Activated T-cell treated with anti-CD3 and anti-CD28 coated beads, Interleukin-2, amount 50 U/mL, for 4 hours (primary cell): ENCODE measurements at regions not wholly inside any gene's neighbourhood (a gene's known extent, or its start where the extent isn't known, plus 50 kb on each side); places are given as distances from the start of the nearest gene placed in this dataset.
"Not testable (repeated sequence)": the region's sequence is repeated elsewhere in the genome, so short reads cannot be mapped to it uniquely, and the experiment has no call there.

Source experiments
- ATAC-seq, 2 donors: fragments of 200-7000 bp; cut with Tn5 transposase; one replicate each; pipeline ENCODE4 v1.10.0; 2021
- DNase-seq: peaks from one replicate; pipeline ENCODE4 v3.0.0-alpha.2; 2020
- H3K27me3 Mint-ChIP-seq: one replicate; pipeline ENCODE4 v1.8.0; 2021; ENCODE audit warnings: low read depth, mixed read lengths
- H3K36me3 Mint-ChIP-seq: one replicate; pipeline ENCODE4 v1.8.0; 2022; ENCODE audit warnings: mixed read lengths; ENCODE audit not compliant: insufficient read depth
- H3K4me1 Mint-ChIP-seq: one replicate; pipeline ENCODE4 v1.8.0; 2021; ENCODE audit warnings: low read depth, mixed read lengths
- H3K4me3 Mint-ChIP-seq: one replicate; pipeline ENCODE4 v1.8.0; 2021; ENCODE audit warnings: mild to moderate bottlenecking, moderate library complexity, mixed read lengths
- H3K9me3 Mint-ChIP-seq: one replicate; pipeline ENCODE4 v1.8.0; 2021; ENCODE audit warnings: mixed read lengths

DNA sequence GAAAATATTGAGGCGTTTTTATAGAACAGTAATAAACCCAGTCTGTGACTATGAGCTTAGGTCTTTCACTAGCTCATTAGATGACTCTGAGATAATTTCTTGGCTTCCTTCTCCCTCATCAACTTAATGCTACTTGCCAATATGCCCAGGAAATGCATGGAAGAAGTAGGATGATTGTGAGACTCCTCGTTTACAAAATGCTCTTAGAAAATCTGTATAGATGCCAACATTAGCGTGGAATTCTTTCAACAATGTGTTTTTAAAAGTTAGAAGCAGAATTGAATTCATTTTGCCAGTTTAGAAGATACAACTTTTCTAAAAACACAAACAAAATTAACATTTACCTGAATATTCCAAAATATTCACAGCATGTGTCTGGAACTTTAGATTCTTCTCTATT, 424.6 kb downstream of the BTG1 start:
- DNase-seq (no peak), ATAC-seq (no peak)
- Mint-ChIP-seq H3K4me3 (no peak overlapping the region), H3K4me1 (peaks cover 7% of the 10 kb centered on the region), H3K9me3 (peaks cover 3% of the 10 kb centered on the region), H3K27me3 (no peaks in the 10 kb centered on the region), H3K36me3 (no peaks in the 10 kb centered on the region)

DNA sequence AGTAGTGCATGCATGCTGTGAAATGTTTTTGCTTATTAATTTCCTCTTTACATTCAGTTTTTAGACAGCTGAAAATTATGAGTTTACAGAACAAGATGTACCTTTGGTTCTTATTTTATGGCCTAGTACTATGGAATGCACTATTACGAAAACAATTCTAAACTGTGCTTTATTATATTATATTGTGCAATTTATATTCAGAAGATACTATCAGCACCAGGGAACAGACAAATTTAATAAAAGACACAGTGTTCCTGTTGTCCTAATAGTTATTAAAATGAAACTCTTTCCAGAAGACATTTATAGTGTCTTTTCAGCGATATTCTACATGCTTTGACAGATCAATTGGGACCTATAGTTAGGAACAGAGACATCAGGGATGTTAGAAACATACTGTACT, 427.3 kb downstream of the BTG1 start:
- Mint-ChIP-seq H3K4me1 (peaks cover 7% of the 10 kb centered on the region), H3K36me3 (no peaks in the 10 kb centered on the region)

DNA sequence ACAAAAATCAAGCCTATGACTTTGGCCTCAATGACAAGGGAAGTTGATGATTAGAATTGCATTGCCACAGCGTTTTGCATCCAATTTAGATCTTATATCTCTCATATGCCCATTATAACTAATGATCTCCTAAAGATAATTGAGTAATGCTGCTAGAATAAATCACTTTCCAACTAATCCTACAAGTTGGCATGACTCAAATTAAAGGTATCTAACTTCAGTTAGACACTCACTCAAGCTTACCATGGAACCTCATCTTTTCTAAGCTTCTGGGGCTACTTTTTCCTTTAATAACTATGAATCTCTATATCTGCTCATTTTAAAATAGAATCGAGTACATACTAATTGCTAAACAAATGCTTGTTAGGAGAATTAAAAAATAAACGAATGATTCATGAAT, 427.8 kb downstream of the BTG1 start:
- Mint-ChIP-seq H3K27me3 (no peaks in the 10 kb centered on the region), H3K9me3 (peaks cover 3% of the 10 kb centered on the region), H3K36me3 (no peaks in the 10 kb centered on the region), H3K4me1 (peaks cover 7% of the 10 kb centered on the region), H3K4me3 (no peak overlapping the region)
- DNase-seq = no peak
- ATAC-seq = no peak

More for the DNA sequence above, 427.3 kb downstream of the BTG1 start:
- ATAC-seq (no peak), DNase-seq (no peak)
- H3K4me3 Mint-ChIP-seq = no peak overlapping the region
- peaks cover 3% of the 10 kb centered on the region for H3K9me3 Mint-ChIP-seq
- H3K27me3 Mint-ChIP-seq = no peaks in the 10 kb centered on the region

DNA sequence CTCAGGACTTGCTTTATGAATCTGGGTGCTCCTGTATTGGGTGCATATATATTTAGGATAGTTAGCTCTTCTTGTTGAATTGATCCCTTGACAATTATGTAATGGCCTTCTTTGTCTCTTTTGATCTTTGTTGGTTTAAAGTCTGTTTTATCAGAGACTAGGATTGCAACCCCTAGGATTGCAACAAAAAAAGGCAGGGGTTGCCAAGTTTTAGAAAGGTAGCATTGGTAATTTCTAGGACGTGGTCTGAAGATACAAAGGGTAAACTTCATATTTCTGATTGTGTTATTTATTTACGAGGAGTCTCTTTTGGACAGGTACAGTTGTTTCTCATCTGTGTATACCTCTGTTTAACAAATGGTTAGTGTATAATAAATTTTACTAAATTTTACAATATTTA, 433.7 kb downstream of the BTG1 start:
- H3K4me1 Mint-ChIP-seq, H3K4me3 Mint-ChIP-seq: not testable (repeated sequence)

DNA sequence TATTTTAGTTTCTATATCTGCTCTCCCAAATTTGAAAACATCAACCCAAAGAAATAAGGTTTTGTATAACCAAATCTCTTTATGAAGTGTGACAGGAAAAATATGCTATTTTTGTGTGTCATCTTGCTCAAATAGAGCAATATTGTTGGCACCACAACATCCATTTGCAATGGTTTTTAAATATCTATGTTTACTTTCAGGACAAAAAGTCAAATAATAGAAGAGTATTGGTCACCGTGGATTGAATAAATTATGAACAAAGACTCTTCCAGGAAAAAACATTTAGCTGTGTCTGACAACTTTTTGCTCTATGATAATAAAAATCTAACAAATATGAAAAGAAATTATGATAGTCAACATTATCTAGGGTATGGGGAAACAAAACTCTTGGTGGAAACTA, 439.2 kb downstream of the BTG1 start:
- Mint-ChIP-seq H3K27me3 (no peaks in the 10 kb centered on the region), H3K9me3 (no peaks in the 10 kb centered on the region), H3K4me3 (no peak overlapping the region), H3K36me3 (no peaks in the 10 kb centered on the region), H3K4me1 (no peaks in the 10 kb centered on the region)
- ATAC-seq (no peak), DNase-seq (no peak)

More for the DNA sequence above, 433.7 kb downstream of the BTG1 start:
- H3K9me3 Mint-ChIP-seq, ATAC-seq, H3K36me3 Mint-ChIP-seq, H3K27me3 Mint-ChIP-seq, DNase-seq: not testable (repeated sequence)

DNA sequence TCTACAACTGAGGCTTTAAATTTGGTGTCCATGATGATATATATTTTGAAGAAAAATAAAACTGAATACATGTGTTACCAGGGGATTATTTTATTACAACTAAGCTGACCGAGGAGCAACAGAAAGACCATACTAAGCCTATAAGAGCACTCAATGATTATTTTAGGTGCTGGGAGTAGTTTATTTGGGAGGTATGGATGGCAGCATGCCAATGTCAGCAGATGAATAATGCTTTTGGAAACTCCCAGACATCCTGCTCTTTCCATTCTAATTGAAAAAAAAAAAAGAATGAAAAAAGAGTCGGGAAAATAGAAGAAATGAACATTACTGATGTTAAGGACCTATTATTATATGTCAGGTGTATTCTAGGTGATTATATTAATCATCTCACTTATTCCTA, 441.2 kb downstream of the BTG1 start:
- ATAC-seq (no peak), DNase-seq (no peak)
- Mint-ChIP-seq H3K4me3 (no peak overlapping the region), H3K36me3 (no peaks in the 10 kb centered on the region), H3K4me1 (no peaks in the 10 kb centered on the region), H3K27me3 (no peaks in the 10 kb centered on the region), H3K9me3 (no peaks in the 10 kb centered on the region)

DNA sequence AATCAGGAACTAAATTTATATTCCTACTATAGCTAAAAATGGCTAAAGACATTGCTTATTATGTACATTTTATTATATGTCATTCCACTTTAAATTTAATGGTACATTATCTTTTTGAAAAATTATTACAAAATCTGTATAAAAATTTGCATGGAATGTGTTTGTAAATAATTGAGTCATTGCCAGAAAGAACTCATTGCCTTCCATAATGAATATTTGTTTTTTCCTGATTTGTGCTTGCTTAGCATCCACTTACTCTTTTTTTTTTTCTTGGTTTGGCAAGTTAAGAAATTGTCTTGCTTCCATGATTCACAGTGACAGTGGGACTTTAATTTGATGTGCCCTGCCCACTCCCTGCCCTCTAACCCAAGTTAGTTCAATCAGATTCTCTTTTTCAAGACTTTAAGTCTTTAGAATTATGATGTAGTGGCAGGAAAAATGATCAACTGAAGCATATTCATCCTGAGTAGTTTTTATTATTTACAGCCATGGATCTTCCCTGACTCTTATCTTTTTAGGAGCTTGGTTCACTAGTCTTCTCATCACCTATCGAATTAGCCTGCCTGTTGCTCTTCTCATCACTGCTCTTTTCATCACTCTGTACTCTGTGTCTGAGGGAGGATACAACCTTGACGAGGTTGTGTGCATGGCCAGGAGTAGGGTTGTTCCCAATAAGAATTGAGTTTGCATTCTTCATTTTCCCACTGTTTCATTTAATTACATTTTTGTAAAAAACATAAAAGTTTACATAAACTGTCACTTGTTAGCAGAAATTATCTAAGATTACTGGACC, 442.0 kb downstream of the BTG1 start:
- DNase-seq = no peak
- H3K4me1 Mint-ChIP-seq = no peaks in the 10 kb centered on the region
- H3K9me3 Mint-ChIP-seq = peaks cover 6% of the 10 kb centered on the region
- no peak overlapping the region for H3K4me3 Mint-ChIP-seq
- H3K36me3 Mint-ChIP-seq = no peaks in the 10 kb centered on the region
- no peaks in the 10 kb centered on the region for H3K27me3 Mint-ChIP-seq
- no peak for ATAC-seq

DNA sequence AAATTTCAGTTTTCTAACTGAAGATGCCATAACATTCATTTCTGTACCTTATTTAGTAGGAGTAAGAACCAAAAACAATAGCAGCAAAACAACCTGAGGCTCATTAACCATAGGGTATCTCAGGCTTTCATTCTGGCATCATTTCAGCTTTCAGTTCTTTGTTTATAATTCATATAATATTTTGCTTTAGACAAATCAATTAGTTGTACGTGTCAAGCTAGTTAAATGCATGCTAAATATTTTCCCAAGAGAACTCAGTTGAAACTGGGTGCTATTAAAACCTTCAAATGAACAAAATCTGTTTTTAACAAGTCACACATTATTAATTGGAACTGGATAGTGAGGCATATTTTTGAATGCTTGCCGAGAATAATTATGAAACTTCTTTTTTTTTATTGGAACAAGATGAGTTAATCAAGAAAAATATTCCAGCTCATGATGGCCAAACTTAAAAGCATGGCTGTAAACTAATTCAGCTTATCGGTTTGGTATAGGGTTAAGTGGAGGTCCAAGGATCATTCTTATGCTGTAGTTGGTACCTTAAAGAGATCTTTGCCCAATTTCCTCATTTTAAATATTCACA, 442.7 kb downstream of the BTG1 start:
- peaks cover 6% of the 10 kb centered on the region for H3K9me3 Mint-ChIP-seq
- no peak overlapping the region for H3K4me3 Mint-ChIP-seq
- no peaks in the 10 kb centered on the region for H3K4me1 Mint-ChIP-seq
- DNase-seq (no peak), ATAC-seq (no peak)
- H3K36me3 Mint-ChIP-seq = no peaks in the 10 kb centered on the region
- H3K27me3 Mint-ChIP-seq = no peaks in the 10 kb centered on the region

DNA sequence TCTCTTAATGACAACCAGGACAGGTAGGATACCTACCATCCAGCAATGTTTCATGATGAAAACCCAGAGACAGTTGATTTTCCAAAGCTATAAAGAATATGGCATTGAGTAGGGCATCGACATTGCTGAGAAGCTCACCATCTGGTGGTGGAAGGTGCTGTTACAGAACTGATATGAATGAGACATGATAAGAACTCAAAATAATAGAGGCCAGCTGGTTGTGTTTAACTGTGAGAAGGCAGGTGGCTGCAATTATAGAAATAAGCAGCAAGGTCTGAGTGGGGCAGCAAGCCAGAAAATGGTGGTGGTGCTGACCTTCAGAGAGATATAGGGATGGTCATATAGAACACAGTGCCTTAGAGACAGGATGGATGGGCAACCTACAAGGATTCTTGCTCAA, 449.7 kb downstream of the BTG1 start:
- Mint-ChIP-seq H3K36me3 (no peaks in the 10 kb centered on the region), H3K27me3 (no peaks in the 10 kb centered on the region), H3K9me3 (peaks cover 16% of the 10 kb centered on the region), H3K4me3 (no peak overlapping the region), H3K4me1 (peaks cover 2% of the 10 kb centered on the region)
- no peak for DNase-seq
- no peak for ATAC-seq

DNA sequence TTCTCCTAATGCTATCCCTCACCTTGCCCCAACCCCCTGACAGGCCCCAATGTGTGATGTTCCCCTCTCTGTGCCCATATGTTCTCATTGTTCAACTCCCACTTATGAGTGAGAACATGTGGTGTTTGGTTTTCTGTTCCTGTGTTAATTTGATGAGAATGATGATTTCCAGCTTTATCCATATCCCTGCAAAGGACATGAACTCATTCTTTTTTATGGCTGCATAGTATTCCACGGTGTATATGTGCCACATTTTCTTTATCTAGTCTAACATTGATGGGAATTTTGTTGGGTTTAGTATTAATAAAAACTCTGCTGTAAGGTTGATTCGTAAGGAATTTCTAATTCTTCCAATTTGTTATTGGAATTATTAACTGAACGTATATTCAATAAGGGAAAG, 450.2 kb downstream of the BTG1 start:
- Mint-ChIP-seq H3K4me3 (peak overlapping the region; percentile 35), H3K9me3 (peaks cover 16% of the 10 kb centered on the region)
- not testable (repeated sequence) for H3K36me3 Mint-ChIP-seq, DNase-seq, H3K27me3 Mint-ChIP-seq, ATAC-seq, H3K4me1 Mint-ChIP-seq

DNA sequence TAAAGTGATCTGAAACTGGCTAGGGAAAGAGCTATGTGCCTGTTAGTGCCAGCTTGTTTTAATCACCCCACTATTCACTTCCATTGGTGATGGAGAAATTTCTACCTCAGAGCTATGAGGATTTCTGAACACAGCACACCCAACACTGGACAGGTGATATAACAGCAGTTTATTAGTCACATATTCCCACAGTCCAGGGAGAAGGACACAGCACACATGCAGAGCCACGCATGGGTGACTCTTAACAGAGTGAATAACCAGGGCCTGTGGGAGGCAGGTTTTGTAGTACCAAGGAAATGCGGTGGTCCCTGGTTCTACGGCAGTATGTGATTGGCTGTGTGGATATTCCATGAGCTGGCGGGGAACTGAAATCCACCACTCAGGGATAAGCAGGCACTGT, 455.1 kb downstream of the BTG1 start:
- Mint-ChIP-seq H3K27me3 (no peaks in the 10 kb centered on the region), H3K4me1 (peaks cover 25% of the 10 kb centered on the region), H3K36me3 (no peaks in the 10 kb centered on the region), H3K4me3 (no peak overlapping the region), H3K9me3 (peaks cover 3% of the 10 kb centered on the region)
- DNase-seq (no peak), ATAC-seq (no peak)

DNA sequence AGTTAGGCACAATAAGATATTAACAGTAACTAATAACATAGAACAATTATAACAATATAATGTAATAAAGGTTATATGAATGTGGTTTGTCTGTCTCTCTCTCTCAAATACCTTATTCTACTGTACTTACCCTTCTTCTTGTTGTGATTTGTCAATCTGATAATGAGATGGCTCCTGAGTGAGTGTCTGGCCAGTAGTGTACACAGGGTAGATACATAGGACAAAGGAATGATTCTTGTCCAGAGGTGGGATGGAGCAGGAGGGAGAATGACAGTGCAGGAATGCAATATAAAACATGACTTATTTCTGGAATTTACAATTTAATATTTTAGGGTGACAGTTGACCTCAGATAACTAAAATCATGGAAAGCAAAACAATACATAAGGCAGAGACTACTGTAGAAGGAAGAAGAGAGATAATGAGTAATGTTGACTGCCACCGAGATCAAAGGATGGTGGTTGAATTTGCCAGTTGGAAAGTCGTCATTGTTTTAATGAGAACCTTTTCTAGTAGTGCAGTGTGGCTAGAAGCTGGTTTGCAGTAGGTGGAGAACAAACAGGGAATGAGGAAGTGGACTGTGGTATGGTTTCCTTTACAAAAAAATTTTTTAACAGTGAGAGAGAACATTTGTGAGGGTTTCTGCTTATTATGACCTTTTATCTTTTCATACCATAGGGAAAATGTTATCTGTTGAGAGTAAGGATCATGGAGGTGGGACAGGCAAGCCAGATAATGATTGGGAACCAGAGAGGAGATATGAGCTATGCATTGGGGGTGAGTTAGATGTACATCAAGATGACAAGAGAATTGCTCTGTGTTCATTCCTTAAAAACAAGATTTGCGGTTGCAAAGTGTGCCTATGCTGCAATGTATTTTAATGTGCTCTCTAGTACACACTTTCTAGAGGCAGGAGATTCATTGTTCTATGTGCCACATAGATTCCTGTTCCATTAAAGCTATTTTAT, 458.3 kb downstream of the BTG1 start:
- Mint-ChIP-seq H3K27me3 (no peaks in the 10 kb centered on the region), H3K36me3 (no peaks in the 10 kb centered on the region), H3K4me3 (no peak overlapping the region), H3K9me3 (no peaks in the 10 kb centered on the region), H3K4me1 (peaks cover 23% of the 10 kb centered on the region)
- DNase-seq (peak; percentile 8), ATAC-seq (peak; percentile 83 to 95)

DNA sequence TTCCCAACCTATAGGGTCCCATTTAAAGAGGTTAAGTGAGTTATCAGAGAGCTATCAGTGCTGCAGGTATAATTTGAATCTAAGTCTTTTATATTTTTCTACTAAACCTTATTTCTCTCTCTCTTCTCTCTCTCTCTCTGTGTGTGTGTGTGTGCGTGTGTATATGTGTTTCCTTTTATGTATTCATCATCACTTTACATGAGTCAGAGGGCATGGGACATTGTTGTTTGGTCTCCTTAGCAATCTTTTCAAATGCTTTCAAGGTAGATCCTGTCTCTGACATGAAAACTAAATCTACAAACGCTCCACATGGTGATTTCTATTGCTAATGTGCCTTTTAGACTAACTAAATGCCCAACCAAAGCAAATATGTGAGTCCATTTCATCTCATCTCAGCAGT, 459.7 kb downstream of the BTG1 start:
- ATAC-seq = peak in 1 of 2 donors; percentile 43

DNA sequence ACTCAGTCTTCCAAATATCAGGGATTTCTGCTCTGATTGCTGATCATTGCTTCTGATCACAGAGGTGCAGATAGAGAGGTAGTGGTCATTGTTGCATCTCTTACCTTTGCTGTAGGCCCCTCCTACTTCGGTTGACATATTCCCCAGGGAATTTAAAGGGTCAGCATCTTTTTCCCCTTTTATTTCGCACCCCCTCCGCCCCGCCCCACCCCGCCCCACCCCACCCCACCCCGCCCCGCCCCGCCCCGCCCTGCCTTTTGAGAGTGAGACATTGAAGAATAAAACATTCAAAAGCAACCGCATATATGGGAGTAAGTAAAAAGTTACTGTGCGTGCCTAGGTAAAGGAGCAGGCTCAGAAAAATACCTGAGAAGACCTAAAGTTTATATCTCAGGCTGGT, 463.9 kb downstream of the BTG1 start:
- ATAC-seq = no peak
- Mint-ChIP-seq H3K4me3 (no peak overlapping the region), H3K9me3 (no peaks in the 10 kb centered on the region), H3K36me3 (no peaks in the 10 kb centered on the region), H3K4me1 (peaks cover 8% of the 10 kb centered on the region), H3K27me3 (no peaks in the 10 kb centered on the region)
- no peak for DNase-seq

More for the DNA sequence above, 459.7 kb downstream of the BTG1 start:
- no peak overlapping the region for H3K4me3 Mint-ChIP-seq
- peaks cover 23% of the 10 kb centered on the region for H3K4me1 Mint-ChIP-seq
- no peaks in the 10 kb centered on the region for H3K36me3 Mint-ChIP-seq
- no peaks in the 10 kb centered on the region for H3K9me3 Mint-ChIP-seq
- peak; percentile 7 for DNase-seq
- no peaks in the 10 kb centered on the region for H3K27me3 Mint-ChIP-seq
